Thoracic aorta (tissue), 2 donors: ENCODE measurements at regions not wholly inside any gene's neighbourhood (a gene's known extent, or its start where the extent isn't known, plus 50 kb on each side); places are given as distances from the start of the nearest gene placed in this dataset.

Experiments
- ATAC-seq: fragments of 150-250 bp; one replicate; pipeline ENCODE4 v1.8.0; 2017; ENCODE audit warnings: low read depth; ENCODE audit not compliant: insufficient number of reproducible peaks, low FRiP score
- DNase-seq: peaks from one replicate; pipeline ENCODE4 v3.0.0-alpha.2; 2020; ENCODE audit warnings: low spot score
- H3K27ac ChIP-seq, 2 donors: fragments of 200-600 bp; sonication (generic); 1 replicate in 1 of 2; 2 replicates in 1 of 2; pipeline ENCODE4 v1.5.1; 2016; ENCODE audit warnings: mild to moderate bottlenecking in 2 of 2, moderate library complexity in 2 of 2
- H3K27me3 ChIP-seq: fragments of 200-600 bp; sonication (generic); replicated peaks from 2 replicates; pipeline ENCODE4 v1.6.0; 2016; ENCODE audit warnings: mild to moderate bottlenecking; ENCODE audit not compliant: insufficient read depth
- H3K36me3 ChIP-seq: fragments of 200-600 bp; sonication (generic); one replicate; pipeline ENCODE4 v1.5.1; 2016
- H3K4me1 ChIP-seq, 2 donors: fragments of 200-600 bp; sonication (generic); 1 replicate in 1 of 2; 2 replicates in 1 of 2; pipeline versions ENCODE4 v1.5.1 to v1.6.0; 2016; ENCODE audit warnings: low read depth in 2 of 2, mild to moderate bottlenecking in 1 of 2; ENCODE audit not compliant: control insufficient read depth in 1 of 2
- H3K4me3 ChIP-seq: fragments of 200-600 bp; sonication (generic); 2 replicates; pipeline ENCODE4 v1.5.1; 2016; ENCODE audit warnings: mild to moderate bottlenecking
- H3K9me3 ChIP-seq: fragments of 200-600 bp; sonication (generic); 2 replicates; pipeline ENCODE4 v1.5.1; 2016
- TF ChIP-seq, protein P1 (sequence below): fragments of 200-600 bp; sonication (generic); IDR thresholded peaks from one replicate; pipeline ENCODE4 v1.5.1; 2019; ENCODE audit warnings: antibody characterized with exemption

DNA sequence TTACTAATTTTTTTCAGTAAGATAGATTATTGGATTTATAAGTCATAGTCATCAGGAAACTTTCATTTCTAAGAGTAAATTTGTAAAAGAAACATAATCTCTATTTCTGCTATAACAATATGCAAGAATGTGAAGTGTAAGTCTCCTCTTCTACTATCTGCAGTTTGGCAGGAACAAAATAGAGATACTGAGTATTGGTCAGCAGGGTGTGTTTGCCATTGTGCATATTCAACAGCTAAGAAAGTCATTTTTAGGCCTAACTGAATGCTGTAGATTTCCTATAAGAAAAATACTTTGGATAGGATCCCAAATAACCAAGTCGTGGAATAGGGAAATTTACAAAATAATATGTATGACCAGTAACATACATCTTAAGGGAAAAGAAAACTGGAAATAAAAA, 253.3 kb upstream of the EPHA5 start:
- Histone ChIP-seq H3K27ac (no peak overlapping the region), H3K36me3 (no peaks in the 10 kb centered on the region), H3K4me3 (no peak overlapping the region), H3K9me3 (no peaks in the 10 kb centered on the region), H3K4me1 (no peaks in the 10 kb centered on the region), H3K27me3 (no peaks in the 10 kb centered on the region)
- DNase-seq (no peak), ATAC-seq (no peak)
- TF ChIP-seq, protein P1, sequence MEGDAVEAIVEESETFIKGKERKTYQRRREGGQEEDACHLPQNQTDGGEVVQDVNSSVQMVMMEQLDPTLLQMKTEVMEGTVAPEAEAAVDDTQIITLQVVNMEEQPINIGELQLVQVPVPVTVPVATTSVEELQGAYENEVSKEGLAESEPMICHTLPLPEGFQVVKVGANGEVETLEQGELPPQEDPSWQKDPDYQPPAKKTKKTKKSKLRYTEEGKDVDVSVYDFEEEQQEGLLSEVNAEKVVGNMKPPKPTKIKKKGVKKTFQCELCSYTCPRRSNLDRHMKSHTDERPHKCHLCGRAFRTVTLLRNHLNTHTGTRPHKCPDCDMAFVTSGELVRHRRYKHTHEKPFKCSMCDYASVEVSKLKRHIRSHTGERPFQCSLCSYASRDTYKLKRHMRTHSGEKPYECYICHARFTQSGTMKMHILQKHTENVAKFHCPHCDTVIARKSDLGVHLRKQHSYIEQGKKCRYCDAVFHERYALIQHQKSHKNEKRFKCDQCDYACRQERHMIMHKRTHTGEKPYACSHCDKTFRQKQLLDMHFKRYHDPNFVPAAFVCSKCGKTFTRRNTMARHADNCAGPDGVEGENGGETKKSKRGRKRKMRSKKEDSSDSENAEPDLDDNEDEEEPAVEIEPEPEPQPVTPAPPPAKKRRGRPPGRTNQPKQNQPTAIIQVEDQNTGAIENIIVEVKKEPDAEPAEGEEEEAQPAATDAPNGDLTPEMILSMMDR: no peak

DNA sequence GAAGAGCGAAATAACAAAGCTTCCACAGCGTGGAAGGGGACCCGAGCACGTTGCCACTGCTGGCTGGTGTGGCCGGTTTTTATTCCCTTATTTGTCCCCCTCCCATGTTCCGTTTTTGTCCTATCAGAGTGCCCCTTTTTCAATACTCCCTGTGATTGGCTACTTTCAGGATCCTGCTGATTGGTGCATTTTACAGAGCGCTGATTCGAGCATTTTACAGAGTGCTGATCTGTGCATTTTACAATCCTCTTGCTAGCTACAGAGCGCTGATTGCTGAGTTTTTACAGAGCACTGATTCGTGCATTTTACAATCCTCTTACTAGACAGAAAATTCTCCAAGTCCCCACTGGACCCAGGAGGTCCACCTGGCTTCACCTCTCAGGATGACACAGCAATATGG, 250.9 kb upstream of the EPHA5 start:
- DNase-seq: no peak
- Histone ChIP-seq H3K27ac (no peak overlapping the region), H3K9me3 (no peaks in the 10 kb centered on the region), H3K27me3 (no peaks in the 10 kb centered on the region), H3K4me3 (no peak overlapping the region), H3K36me3 (no peaks in the 10 kb centered on the region), H3K4me1 (no peaks in the 10 kb centered on the region)
- no peak for ATAC-seq
- TF ChIP-seq, protein P1: no peak

DNA sequence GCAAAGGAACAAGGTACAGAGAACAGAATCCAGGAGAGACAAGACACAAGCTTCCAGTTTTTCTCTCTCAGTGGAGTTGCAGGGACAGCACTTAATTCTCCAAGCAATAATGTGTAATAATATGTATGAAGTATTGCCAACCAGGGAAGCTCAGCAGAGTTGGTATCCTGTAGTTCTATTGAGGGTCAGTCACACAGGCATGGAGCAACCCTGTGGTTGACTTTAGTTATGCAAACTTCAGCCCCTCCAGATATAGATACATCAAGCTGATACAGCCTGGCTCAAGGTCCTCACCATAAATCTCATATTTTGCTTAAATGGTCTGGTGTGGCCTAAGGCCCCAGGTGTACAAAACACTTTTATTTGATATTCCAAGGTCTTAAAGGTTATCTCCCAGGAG, 248.6 kb upstream of the EPHA5 start:
- ATAC-seq: no peak
- no peak for DNase-seq
- H3K36me3 ChIP-seq: no peaks in the 10 kb centered on the region
- H3K27ac ChIP-seq: no peak overlapping the region
- no peaks in the 10 kb centered on the region for H3K9me3 ChIP-seq
- TF ChIP-seq, protein P1: no peak
- H3K4me3 ChIP-seq: no peak overlapping the region
- H3K27me3 ChIP-seq: no peaks in the 10 kb centered on the region
- no peaks in the 10 kb centered on the region for H3K4me1 ChIP-seq

DNA sequence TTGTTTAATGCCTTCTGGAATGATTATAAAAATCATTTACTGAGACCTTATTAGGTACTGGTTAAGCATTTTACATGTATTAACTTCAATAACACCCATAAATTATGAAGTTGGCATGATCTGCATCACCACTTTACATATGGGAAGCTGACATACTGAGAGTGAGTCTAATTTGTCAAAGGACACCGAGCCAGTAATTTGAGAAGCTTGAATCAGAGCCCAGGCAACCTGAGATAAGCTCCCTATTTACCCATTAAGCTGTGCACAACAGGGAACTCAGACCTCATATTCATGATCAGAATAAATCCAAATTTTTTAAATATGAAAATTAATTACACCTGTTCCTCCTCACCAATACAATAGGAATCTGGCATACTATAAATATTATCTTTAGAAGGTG, 247.9 kb upstream of the EPHA5 start:
- H3K9me3 ChIP-seq: no peaks in the 10 kb centered on the region
- H3K27me3 ChIP-seq: no peaks in the 10 kb centered on the region
- TF ChIP-seq, protein P1: no peak
- H3K27ac ChIP-seq: no peak overlapping the region
- ATAC-seq (no peak), DNase-seq (no peak)
- no peaks in the 10 kb centered on the region for H3K36me3 ChIP-seq
- H3K4me3 ChIP-seq: no peak overlapping the region
- H3K4me1 ChIP-seq: no peaks in the 10 kb centered on the region

DNA sequence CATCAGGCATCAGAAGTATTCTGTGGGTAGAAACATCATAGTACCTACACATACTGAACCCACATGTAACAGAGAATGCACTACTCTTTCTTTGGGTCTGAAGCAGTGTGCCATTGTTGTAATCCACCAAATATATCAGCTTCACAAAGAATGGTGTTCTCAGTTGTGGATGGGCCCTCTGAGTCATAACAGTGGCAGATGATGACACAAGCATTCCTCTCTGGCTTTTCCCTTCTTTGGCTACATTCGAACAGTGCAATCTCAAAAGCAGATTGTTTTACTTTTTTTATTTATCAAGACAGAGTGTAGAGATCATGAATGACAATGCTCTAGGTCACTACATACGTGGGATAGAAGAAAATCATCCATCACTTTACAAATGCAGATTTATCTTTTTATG, 247.2 kb upstream of the EPHA5 start:
- Histone ChIP-seq H3K4me1 (no peaks in the 10 kb centered on the region), H3K27me3 (no peaks in the 10 kb centered on the region), H3K4me3 (no peak overlapping the region), H3K27ac (no peak overlapping the region), H3K9me3 (no peaks in the 10 kb centered on the region), H3K36me3 (no peaks in the 10 kb centered on the region)
- TF ChIP-seq, protein P1: no peak
- DNase-seq: no peak
- ATAC-seq: no peak
